ENCODE measurements at regions not wholly inside any gene's neighbourhood (a gene's known extent, or its start where the extent isn't known, plus 50 kb on each side); places are given as distances from the start of the nearest gene placed in this dataset.

- TF ChIP-seq RNF219 (CRISPR knock-in tag; IDR thresholded peaks at IDR 0.05) (peak; percentile 50; the same call in 1 of the 2 replicates), SP5 (CRISPR knock-in tag; IDR thresholded peaks at IDR 0.05; ENCODE audit: borderline replicate concordance, low read depth) (peak; percentile 78), ZSCAN31 (CRISPR knock-in tag; IDR thresholded peaks at IDR 0.05; ENCODE audit: low read depth) (peak; percentile 75; the same call in 1 of the 2 replicates), ZNF749 (CRISPR knock-in tag; IDR thresholded peaks at IDR 0.05; ENCODE audit: borderline replicate concordance) (peak; percentile 40; the same call in 1 of the 2 replicates), ZKSCAN8 (CRISPR knock-in tag; IDR thresholded peaks at IDR 0.05; ENCODE audit: borderline replicate concordance) (no peak), NFKB2 (CRISPR knock-in tag; IDR thresholded peaks at IDR 0.05; ENCODE audit: borderline replicate concordance) (peak; percentile 44; the same call in 1 of the 2 replicates), PATZ1 (CRISPR knock-in tag; IDR thresholded peaks at IDR 0.05) (peak; percentile 96), RERE (CRISPR knock-in tag; IDR thresholded peaks at IDR 0.05; ENCODE audit: low read depth) (peak; percentile 76), ZNF329 (CRISPR knock-in tag; IDR thresholded peaks at IDR 0.05; ENCODE audit: low read depth) (peak; percentile 47; the same call in 1 of the 2 replicates), ETV5 (CRISPR knock-in tag; IDR thresholded peaks at IDR 0.05; ENCODE audit: borderline replicate concordance) (peak; percentile 39; the same call in 1 of the 2 replicates), AHDC1 (CRISPR knock-in tag; IDR thresholded peaks at IDR 0.05; ENCODE audit: borderline replicate concordance) (peak; percentile 92)
These were observed 125.9 kb upstream of the ANKRD55 start (continued) for GRCh38 chr5:56358703-56359681.

All from HepG2 (cell line).